Stimulated activated CD4-positive, alpha-beta T cell treated with anti-CD3 and anti-CD28 coated beads, Interleukin-2, amount 100 ng/mL, for 24 hours (primary cell): ENCODE measurements at regions not wholly inside any gene's neighbourhood (a gene's known extent, or its start where the extent isn't known, plus 50 kb on each side); places are given as distances from the start of the nearest gene placed in this dataset.

ENCODE experiments used
- DNase-seq, 2 donors: peaks; one replicate each; pipeline ENCODE4 v3.0.0-alpha.2; 2020

GRCh38 chr7:55624813-55625212 is 52.5 kb upstream of the VOPP1 start:
- no peak for DNase-seq

GRCh38 chr7:55623617-55624016 is 51.3 kb upstream of the VOPP1 start:
- no peak for DNase-seq

- DNase-seq: no peak
Measured at GRCh38 chr7:55622241-55622640, 49.9 kb upstream of the VOPP1 start.
